Skeletal muscle cell (primary cell): ENCODE measurements at regions not wholly inside any gene's neighbourhood (a gene's known extent, or its start where the extent isn't known, plus 50 kb on each side); places are given as distances from the start of the nearest gene placed in this dataset.

Experiments used
- DNase-seq: peaks from one replicate; pipeline ENCODE4 v3.0.0-alpha.2; 2010; ENCODE audit warnings: low read depth
- H3K4me3 ChIP-seq: 2 replicates; pipeline ENCODE4 v1.5.1; 2011; ENCODE audit warnings: low read depth, mild to moderate bottlenecking, control low read depth, low read length, moderate library complexity

- H3K4me3 ChIP-seq, result no peak overlapping the region
- no peak for DNase-seq
Measured at GRCh38 chr2:104746858-104747257, 107.1 kb upstream of the POU3F3 start.

GRCh38 chr2:104749856-104750460 lies 104.0 kb upstream of the POU3F3 start:
- H3K4me3 ChIP-seq, result no peak overlapping the region
- DNase-seq, result no peak

- DNase-seq, result no peak
- H3K4me3 ChIP-seq, result no peak overlapping the region
Measured at GRCh38 chr2:104752504-104752903, 101.4 kb upstream of the POU3F3 start.

GRCh38 chr2:104755026-104755878 lies 98.7 kb upstream of the POU3F3 start:
- no peak overlapping the region for H3K4me3 ChIP-seq
- DNase-seq, result no peak

GRCh38 chr2:104756118-104756517 lies 97.8 kb upstream of the POU3F3 start:
- DNase-seq, result no peak
- no peak overlapping the region for H3K4me3 ChIP-seq

- H3K4me3 ChIP-seq, result no peak overlapping the region
- no peak for DNase-seq
Measured at GRCh38 chr2:104757056-104757455, 96.9 kb upstream of the POU3F3 start.

GRCh38 chr2:104758199-104758620 lies 95.7 kb upstream of the POU3F3 start:
- no peak overlapping the region for H3K4me3 ChIP-seq

GRCh38 chr2:104762031-104762430 lies 91.9 kb upstream of the POU3F3 start:
- no peak overlapping the region for H3K4me3 ChIP-seq
- no peak for DNase-seq

More at GRCh38 chr2:104758199-104758620, 95.7 kb upstream of the POU3F3 start:
- DNase-seq, result no peak

GRCh38 chr2:104766683-104767082 lies 87.2 kb upstream of the POU3F3 start:
- H3K4me3 ChIP-seq, result no peak overlapping the region
- no peak for DNase-seq

GRCh38 chr2:104768694-104769093 lies 85.2 kb upstream of the POU3F3 start:
- H3K4me3 ChIP-seq, result no peak overlapping the region
- no peak for DNase-seq

- peak; percentile 79 for DNase-seq
Measured at GRCh38 chr2:104769096-104769495, 84.8 kb upstream of the POU3F3 start.

GRCh38 chr2:104772996-104773395 lies 80.9 kb upstream of the POU3F3 start:
- H3K4me3 ChIP-seq, result no peak overlapping the region
- DNase-seq, result no peak

More at GRCh38 chr2:104769096-104769495, 84.8 kb upstream of the POU3F3 start:
- no peak overlapping the region for H3K4me3 ChIP-seq

- DNase-seq, result peak; percentile 72
- H3K4me3 ChIP-seq, result no peak overlapping the region
Measured at GRCh38 chr2:104774631-104775030, 79.3 kb upstream of the POU3F3 start.

- no peak for DNase-seq
Measured at GRCh38 chr2:104777721-104778120, 76.2 kb upstream of the POU3F3 start.

GRCh38 chr2:104781151-104781550 lies 72.8 kb upstream of the POU3F3 start:
- no peak overlapping the region for H3K4me3 ChIP-seq

More at GRCh38 chr2:104777721-104778120, 76.2 kb upstream of the POU3F3 start:
- H3K4me3 ChIP-seq, result no peak overlapping the region

GRCh38 chr2:104784264-104784663 lies 69.7 kb upstream of the POU3F3 start:
- H3K4me3 ChIP-seq, result no peak overlapping the region
- no peak for DNase-seq

More at GRCh38 chr2:104781151-104781550, 72.8 kb upstream of the POU3F3 start:
- no peak for DNase-seq

GRCh38 chr2:104786204-104786603 lies 67.7 kb upstream of the POU3F3 start:
- no peak for DNase-seq
- no peak overlapping the region for H3K4me3 ChIP-seq

GRCh38 chr2:104786821-104787220 lies 67.1 kb upstream of the POU3F3 start:
- DNase-seq, result no peak
- no peak overlapping the region for H3K4me3 ChIP-seq

GRCh38 chr2:104787298-104788065 lies 66.4 kb upstream of the POU3F3 start:
- no peak overlapping the region for H3K4me3 ChIP-seq
- DNase-seq, result no peak
